PC-3 (cell line): ENCODE measurements at regions not wholly inside any gene's neighbourhood (a gene's known extent, or its start where the extent isn't known, plus 50 kb on each side); places are given as distances from the start of the nearest gene placed in this dataset.

ENCODE experiments used
- EZH2 ChIP-seq: fragments of 300-600 bp; sonication (generic); IDR thresholded peaks from one replicate; pipeline ENCODE4 v1.6.1; 2017; ENCODE audit warnings: antibody characterized with exemption, mild to moderate bottlenecking, low read length; ENCODE audit not compliant: unreplicated experiment
- EZH2phosphoT487 ChIP-seq: fragments of 300-600 bp; sonication (generic); IDR thresholded peaks from 2 replicates; pipeline ENCODE4 v1.6.1; 2018; ENCODE audit warnings: mild to moderate bottlenecking, antibody characterized with exemption, low read length, borderline replicate concordance
- TF ChIP-seq, protein P1 (sequence below): fragments of 300-600 bp; sonication (generic); conservative IDR thresholded peaks from 2 replicates; pipeline ENCODE4 v1.5.1; 2017; ENCODE audit warnings: antibody characterized with exemption, low read depth, mild to moderate bottlenecking, low read length

DNA sequence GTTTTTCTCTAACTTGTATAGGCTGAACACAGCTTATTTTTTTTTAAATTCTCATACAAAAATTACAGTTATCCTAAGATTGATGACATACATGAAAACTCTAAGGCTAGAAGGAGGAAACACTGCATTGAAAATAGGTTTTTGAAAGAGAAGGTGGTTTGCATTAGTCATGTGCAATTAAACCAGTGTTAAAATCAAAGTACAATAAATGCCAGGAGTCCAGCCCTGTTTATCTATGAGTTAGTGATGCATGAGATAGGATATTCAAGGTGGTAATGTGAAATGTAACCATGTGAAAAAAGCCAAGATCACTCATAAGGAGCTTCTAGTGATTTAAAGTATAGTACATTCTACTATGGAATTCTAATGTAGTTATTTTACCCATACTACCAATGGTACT lies 444.9 kb upstream of the CYLC2 start:
- TF ChIP-seq, protein P1, sequence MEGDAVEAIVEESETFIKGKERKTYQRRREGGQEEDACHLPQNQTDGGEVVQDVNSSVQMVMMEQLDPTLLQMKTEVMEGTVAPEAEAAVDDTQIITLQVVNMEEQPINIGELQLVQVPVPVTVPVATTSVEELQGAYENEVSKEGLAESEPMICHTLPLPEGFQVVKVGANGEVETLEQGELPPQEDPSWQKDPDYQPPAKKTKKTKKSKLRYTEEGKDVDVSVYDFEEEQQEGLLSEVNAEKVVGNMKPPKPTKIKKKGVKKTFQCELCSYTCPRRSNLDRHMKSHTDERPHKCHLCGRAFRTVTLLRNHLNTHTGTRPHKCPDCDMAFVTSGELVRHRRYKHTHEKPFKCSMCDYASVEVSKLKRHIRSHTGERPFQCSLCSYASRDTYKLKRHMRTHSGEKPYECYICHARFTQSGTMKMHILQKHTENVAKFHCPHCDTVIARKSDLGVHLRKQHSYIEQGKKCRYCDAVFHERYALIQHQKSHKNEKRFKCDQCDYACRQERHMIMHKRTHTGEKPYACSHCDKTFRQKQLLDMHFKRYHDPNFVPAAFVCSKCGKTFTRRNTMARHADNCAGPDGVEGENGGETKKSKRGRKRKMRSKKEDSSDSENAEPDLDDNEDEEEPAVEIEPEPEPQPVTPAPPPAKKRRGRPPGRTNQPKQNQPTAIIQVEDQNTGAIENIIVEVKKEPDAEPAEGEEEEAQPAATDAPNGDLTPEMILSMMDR: no peak
- TF ChIP-seq EZH2 (no peak), EZH2phosphoT487 (no peak)
